MM.1S (cell line): ENCODE measurements at regions not wholly inside any gene's neighbourhood (a gene's known extent, or its start where the extent isn't known, plus 50 kb on each side); places are given as distances from the start of the nearest gene placed in this dataset.

Experiments
- DNase-seq: peaks from one replicate; pipeline ENCODE4 v3.0.0-alpha.2; 2015
- H2AFZ ChIP-seq: fragments of 300-600 bp; sonication (generic); 2 replicates; pipeline ENCODE4 v1.6.0; 2016; ENCODE audit warnings: antibody characterized with exemption, low read length
- H3F3A ChIP-seq: fragments of 300-600 bp; sonication (generic); 2 replicates; pipeline ENCODE4 v1.6.1; 2016; ENCODE audit warnings: mild to moderate bottlenecking, antibody characterized with exemption, low read length, moderate library complexity, mixed read lengths; ENCODE audit not compliant: insufficient read depth
- H3K27ac ChIP-seq: fragments of 300-600 bp; sonication (generic); 2 replicates; pipeline ENCODE4 v1.5.1; 2016; ENCODE audit warnings: mild to moderate bottlenecking, low read length
- H3K27me3 ChIP-seq: fragments of 300-600 bp; sonication (generic); replicated peaks from 2 replicates; pipeline ENCODE4 v1.6.0; 2016; ENCODE audit warnings: low read length; ENCODE audit not compliant: insufficient read depth
- H3K36me3 ChIP-seq: fragments of 300-600 bp; sonication (generic); replicated peaks from 2 replicates; pipeline ENCODE4 v1.6.1; 2016; ENCODE audit warnings: mild to moderate bottlenecking, low read length, mixed read lengths; ENCODE audit not compliant: insufficient read depth
- H3K4me1 ChIP-seq: fragments of 300-600 bp; sonication (generic); 2 replicates; pipeline ENCODE4 v1.6.1; 2016; ENCODE audit warnings: low read length, mixed read lengths
- H3K4me2 ChIP-seq: fragments of 300-600 bp; sonication (generic); 2 replicates; pipeline ENCODE4 v1.6.0; 2016; ENCODE audit warnings: low read depth, low read length
- H3K4me3 ChIP-seq: fragments of 300-600 bp; sonication (generic); 2 replicates; pipeline ENCODE4 v1.5.1; 2016; ENCODE audit warnings: low read length, mixed read lengths
- H3K79me2 ChIP-seq: fragments of 300-600 bp; sonication (generic); 2 replicates; pipeline ENCODE4 v1.6.1; 2016; ENCODE audit warnings: mixed run types, low read length, mixed read lengths
- H3K9ac ChIP-seq: fragments of 300-600 bp; sonication (generic); 2 replicates; pipeline ENCODE4 v1.6.1; 2016; ENCODE audit warnings: low read length, mixed read lengths
- H3K9me2 ChIP-seq: fragments of 300-600 bp; sonication (generic); replicated peaks from 2 replicates; pipeline ENCODE4 v1.6.1; 2016; ENCODE audit warnings: mild to moderate bottlenecking, low read length, mixed read lengths; ENCODE audit not compliant: insufficient read depth
- H3K9me3 ChIP-seq: fragments of 300-600 bp; sonication (generic); replicated peaks from 2 replicates; pipeline ENCODE4 v1.6.1; 2016; ENCODE audit warnings: mild to moderate bottlenecking, low read length, mixed read lengths; ENCODE audit not compliant: insufficient read depth
- H4K20me1 ChIP-seq: fragments of 300-600 bp; sonication (generic); 2 replicates; pipeline ENCODE4 v1.6.1; 2016; ENCODE audit warnings: mild to moderate bottlenecking, low read length, moderate library complexity, mixed read lengths; ENCODE audit not compliant: insufficient read depth
- CTCF ChIP-seq: fragments of 300-600 bp; sonication (generic); IDR thresholded peaks from 2 replicates; pipeline ENCODE4 v1.5.1; 2016; ENCODE audit warnings: antibody characterized with exemption, low read length, mixed read lengths
- EZH2 ChIP-seq: fragments of 300-600 bp; sonication (generic); optimal IDR thresholded peaks from 2 replicates; pipeline ENCODE3; 2017; ENCODE audit warnings: low read depth, mild to moderate bottlenecking, antibody characterized with exemption, low read length, mixed read lengths
- EZH2phosphoT487 ChIP-seq: fragments of 300-600 bp; sonication (generic); IDR thresholded peaks from 2 replicates; pipeline ENCODE4 v1.6.1; 2018; ENCODE audit warnings: antibody characterized with exemption, low read length

DNA sequence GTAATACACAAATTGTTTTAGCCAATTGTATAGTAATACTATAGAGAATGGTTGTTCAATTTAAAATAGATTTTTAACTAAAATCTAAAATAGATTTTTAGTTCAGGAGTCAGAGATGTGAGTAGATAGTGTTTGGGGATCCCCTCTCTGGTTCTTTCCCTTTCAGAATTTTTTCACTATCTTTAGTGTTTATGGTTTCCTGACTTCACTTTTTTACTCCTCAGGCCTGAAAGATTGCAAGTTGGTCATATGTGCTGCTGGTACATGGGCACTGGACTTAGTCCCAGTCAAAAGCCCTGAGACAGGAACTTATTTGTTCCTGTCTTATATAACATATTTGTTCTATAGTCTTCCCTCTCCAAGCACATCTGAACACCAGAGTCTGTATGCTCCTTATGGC is 96.8 kb upstream of the ATP1B1 start:
- Histone ChIP-seq H3K9ac (no peak overlapping the region), H2AFZ (no peak overlapping the region), H3K9me3 (no peaks in the 10 kb centered on the region), H3K4me1 (no peaks in the 10 kb centered on the region), H3K79me2 (no peaks in the 10 kb centered on the region), H3K9me2 (no peaks in the 10 kb centered on the region), H3K36me3 (no peaks in the 10 kb centered on the region), H4K20me1 (no peaks in the 10 kb centered on the region), H3K27ac (no peak overlapping the region), H3K4me2 (no peak overlapping the region), H3K4me3 (no peak overlapping the region), H3K27me3 (no peaks in the 10 kb centered on the region), H3F3A (no peaks in the 10 kb centered on the region)
- TF ChIP-seq EZH2 (no peak), CTCF (no peak), EZH2phosphoT487 (no peak)
- no peak for DNase-seq

- TF ChIP-seq EZH2, result no peak
- no peak for TF ChIP-seq EZH2phosphoT487
- no peak for TF ChIP-seq CTCF
- Histone ChIP-seq H3K79me2 (no peaks in the 10 kb centered on the region), H3K36me3 (no peaks in the 10 kb centered on the region), H3K4me3 (no peak overlapping the region), H3F3A (no peaks in the 10 kb centered on the region), H3K4me1 (no peaks in the 10 kb centered on the region), H4K20me1 (no peaks in the 10 kb centered on the region), H3K9me2 (no peaks in the 10 kb centered on the region), H3K27ac (no peak overlapping the region), H2AFZ (no peak overlapping the region), H3K9ac (no peak overlapping the region), H3K27me3 (no peaks in the 10 kb centered on the region), H3K4me2 (no peak overlapping the region), H3K9me3 (no peaks in the 10 kb centered on the region)
- DNase-seq, result no peak
These were observed 94.1 kb upstream of the ATP1B1 start for GRCh38 chr1:169012416-169012815.

GRCh38 chr1:169013821-169014220 is 92.7 kb upstream of the ATP1B1 start:
- no peaks in the 10 kb centered on the region for H3K79me2 ChIP-seq
- H3K4me3 ChIP-seq, result no peak overlapping the region
- no peaks in the 10 kb centered on the region for H3K4me1 ChIP-seq
- H4K20me1 ChIP-seq, result no peaks in the 10 kb centered on the region
- no peaks in the 10 kb centered on the region for H3K9me2 ChIP-seq
- H3K4me2 ChIP-seq, result no peak overlapping the region
- no peak overlapping the region for H3K27ac ChIP-seq
- no peak overlapping the region for H2AFZ ChIP-seq
- H3K27me3 ChIP-seq, result no peaks in the 10 kb centered on the region
- DNase-seq, result no peak
- no peak overlapping the region for H3K9ac ChIP-seq
- H3F3A ChIP-seq, result no peaks in the 10 kb centered on the region
- no peaks in the 10 kb centered on the region for H3K9me3 ChIP-seq
- no peaks in the 10 kb centered on the region for H3K36me3 ChIP-seq
- TF ChIP-seq EZH2 (no peak), CTCF (no peak), EZH2phosphoT487 (no peak)

DNA sequence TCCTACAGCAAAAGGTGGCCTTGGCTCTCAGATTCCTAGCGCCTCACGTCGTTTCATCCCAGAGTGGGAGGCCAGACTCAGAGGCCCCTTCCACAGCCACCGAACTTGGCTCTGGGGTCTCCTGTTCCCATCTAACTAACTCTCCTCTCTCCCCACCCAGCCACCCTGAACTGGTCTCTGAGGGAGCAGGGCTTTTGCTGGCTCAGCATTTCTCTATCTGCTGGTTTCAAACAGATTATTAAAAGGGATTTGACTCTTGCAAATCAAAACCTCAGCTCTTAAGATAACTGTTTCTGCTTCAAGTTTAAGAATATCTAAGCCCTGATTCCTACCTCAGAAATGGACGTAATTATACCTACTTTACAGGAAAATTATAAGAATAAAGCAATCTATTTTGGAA is 91.0 kb upstream of the ATP1B1 start:
- Histone ChIP-seq H3K27ac (no peak overlapping the region), H3K79me2 (no peaks in the 10 kb centered on the region), H3K4me3 (no peak overlapping the region), H3K9me2 (no peaks in the 10 kb centered on the region), H3K36me3 (no peaks in the 10 kb centered on the region), H3F3A (no peaks in the 10 kb centered on the region), H4K20me1 (no peaks in the 10 kb centered on the region), H3K27me3 (no peaks in the 10 kb centered on the region), H3K4me2 (no peak overlapping the region), H3K9me3 (no peaks in the 10 kb centered on the region), H3K9ac (no peak overlapping the region), H3K4me1 (no peaks in the 10 kb centered on the region), H2AFZ (no peak overlapping the region)
- DNase-seq, result no peak
- no peak for TF ChIP-seq CTCF
